Choroid plexus epithelial cell (primary cell): ENCODE measurements at regions not wholly inside any gene's neighbourhood (a gene's known extent, or its start where the extent isn't known, plus 50 kb on each side); places are given as distances from the start of the nearest gene placed in this dataset.

Experiments used
- DNase-seq: peaks from one replicate; pipeline ENCODE4 v3.0.0-alpha.2; 2010; ENCODE audit warnings: low read depth
- H3K4me3 ChIP-seq: 2 replicates; pipeline ENCODE4 v1.5.1; 2011; ENCODE audit warnings: low read depth, mild to moderate bottlenecking, control low read depth, low read length, moderate library complexity
- TF ChIP-seq, protein P1 (sequence below): conservative IDR thresholded peaks from 2 replicates; pipeline ENCODE4 v1.5.1; 2011; ENCODE audit warnings: low read depth, mild to moderate bottlenecking, control low read depth, inconsistent platforms, low read length, moderate library complexity

DNA sequence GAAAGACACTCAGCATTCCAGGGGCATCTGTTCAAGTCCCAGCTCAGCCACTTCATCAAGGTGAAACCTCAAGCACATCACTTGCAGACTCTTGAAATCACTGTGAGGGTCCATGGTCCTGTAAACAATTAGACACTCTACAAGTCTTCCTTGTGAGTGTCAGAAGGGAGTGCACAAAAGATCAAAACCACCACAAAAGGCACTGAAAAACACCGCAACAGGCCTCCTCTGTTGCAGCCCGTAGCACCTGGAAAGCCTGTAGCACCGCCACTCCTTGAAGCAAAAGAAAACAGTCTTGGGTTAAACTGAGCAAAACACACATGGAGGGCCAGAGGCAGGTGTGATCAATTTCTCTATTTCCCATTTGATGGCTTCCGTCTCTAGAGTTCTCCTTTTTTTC lies 63.8 kb upstream of the SNRK start:
- no peak overlapping the region for H3K4me3 ChIP-seq
- TF ChIP-seq, protein P1, sequence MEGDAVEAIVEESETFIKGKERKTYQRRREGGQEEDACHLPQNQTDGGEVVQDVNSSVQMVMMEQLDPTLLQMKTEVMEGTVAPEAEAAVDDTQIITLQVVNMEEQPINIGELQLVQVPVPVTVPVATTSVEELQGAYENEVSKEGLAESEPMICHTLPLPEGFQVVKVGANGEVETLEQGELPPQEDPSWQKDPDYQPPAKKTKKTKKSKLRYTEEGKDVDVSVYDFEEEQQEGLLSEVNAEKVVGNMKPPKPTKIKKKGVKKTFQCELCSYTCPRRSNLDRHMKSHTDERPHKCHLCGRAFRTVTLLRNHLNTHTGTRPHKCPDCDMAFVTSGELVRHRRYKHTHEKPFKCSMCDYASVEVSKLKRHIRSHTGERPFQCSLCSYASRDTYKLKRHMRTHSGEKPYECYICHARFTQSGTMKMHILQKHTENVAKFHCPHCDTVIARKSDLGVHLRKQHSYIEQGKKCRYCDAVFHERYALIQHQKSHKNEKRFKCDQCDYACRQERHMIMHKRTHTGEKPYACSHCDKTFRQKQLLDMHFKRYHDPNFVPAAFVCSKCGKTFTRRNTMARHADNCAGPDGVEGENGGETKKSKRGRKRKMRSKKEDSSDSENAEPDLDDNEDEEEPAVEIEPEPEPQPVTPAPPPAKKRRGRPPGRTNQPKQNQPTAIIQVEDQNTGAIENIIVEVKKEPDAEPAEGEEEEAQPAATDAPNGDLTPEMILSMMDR, result no peak
- DNase-seq, result no peak

DNA sequence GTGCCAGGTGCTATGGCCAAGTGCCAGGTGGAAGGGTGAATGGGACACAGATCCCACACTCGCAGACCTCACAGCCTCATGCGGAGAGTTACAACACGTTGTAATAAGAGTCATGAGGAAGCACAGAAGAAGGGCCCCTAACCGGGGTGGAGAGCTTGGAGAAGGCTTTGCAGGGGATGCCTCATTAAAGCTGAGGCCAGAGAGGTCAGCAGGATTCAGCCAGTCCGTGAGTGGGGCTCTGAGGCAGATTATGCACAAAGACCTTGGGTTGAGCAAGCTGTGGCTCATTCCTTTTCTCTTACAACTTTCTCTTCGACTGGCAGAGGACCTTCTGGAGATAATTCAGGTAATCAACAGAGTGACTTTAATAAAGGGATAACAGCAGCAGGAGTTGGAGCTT lies 65.3 kb upstream of the SNRK start:
- peak; percentile 31 for DNase-seq
- TF ChIP-seq, protein P1, result no peak
- no peak overlapping the region for H3K4me3 ChIP-seq

- TF ChIP-seq, protein P1, result no peak
- no peak overlapping the region for H3K4me3 ChIP-seq
- no peak for DNase-seq
Observed at GRCh38 chr3:43219616-43220015, 66.7 kb upstream of the SNRK start.

- H3K4me3 ChIP-seq, result no peak overlapping the region
- no peak for DNase-seq
- TF ChIP-seq, protein P1, result no peak
Observed at GRCh38 chr3:43218921-43219320, 67.4 kb upstream of the SNRK start.

- no peak overlapping the region for H3K4me3 ChIP-seq
- DNase-seq, result no peak
- TF ChIP-seq, protein P1, result no peak
Observed at GRCh38 chr3:43218156-43218555, 68.2 kb upstream of the SNRK start.

- no peak overlapping the region for H3K4me3 ChIP-seq
- peak; percentile 41 for DNase-seq
- TF ChIP-seq, protein P1, result no peak
Observed at GRCh38 chr3:43217633-43218032, 68.7 kb upstream of the SNRK start.

DNA sequence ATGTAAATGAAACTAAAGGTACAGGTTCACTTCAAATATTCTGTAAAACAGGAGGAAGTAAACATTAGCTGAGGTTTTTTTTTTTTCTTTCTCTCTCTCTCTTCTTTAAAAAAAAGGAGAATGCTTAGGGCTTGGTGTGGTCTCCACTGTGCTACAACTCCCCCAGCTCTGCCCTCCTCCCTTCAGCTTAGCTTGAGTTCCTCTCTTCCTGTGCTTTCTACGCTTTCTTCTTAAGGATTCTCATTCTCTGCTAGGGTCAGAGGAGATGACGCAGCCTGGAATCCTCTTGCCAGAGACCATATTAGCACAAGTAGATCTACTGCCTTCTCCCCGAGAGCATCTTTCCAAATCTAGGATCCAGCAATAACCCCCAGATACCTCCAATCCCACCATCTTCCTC lies 69.1 kb upstream of the SNRK start:
- TF ChIP-seq, protein P1, result no peak
- no peak overlapping the region for H3K4me3 ChIP-seq
- no peak for DNase-seq
